ENCODE measurements at regions not wholly inside any gene's neighbourhood (a gene's known extent, or its start where the extent isn't known, plus 50 kb on each side); places are given as distances from the start of the nearest gene placed in this dataset.
"Not testable (repeated sequence)": the region's sequence is repeated elsewhere in the genome, so short reads cannot be mapped to it uniquely, and the experiment has no call there.

- not testable (repeated sequence) for DNase-seq
These were observed 233.5 kb downstream of the SHCBP1 start for GRCh38 chr16:46387720-46388119.

GRCh38 chr16:46386805-46387620 is 234.2 kb downstream of the SHCBP1 start:
- not testable (repeated sequence) for DNase-seq

- DNase-seq = not testable (repeated sequence)
These were observed 234.9 kb downstream of the SHCBP1 start for GRCh38 chr16:46386110-46386771.

GRCh38 chr16:46384285-46385061 is 236.7 kb downstream of the SHCBP1 start:
- DNase-seq = not testable (repeated sequence)

DNA sequence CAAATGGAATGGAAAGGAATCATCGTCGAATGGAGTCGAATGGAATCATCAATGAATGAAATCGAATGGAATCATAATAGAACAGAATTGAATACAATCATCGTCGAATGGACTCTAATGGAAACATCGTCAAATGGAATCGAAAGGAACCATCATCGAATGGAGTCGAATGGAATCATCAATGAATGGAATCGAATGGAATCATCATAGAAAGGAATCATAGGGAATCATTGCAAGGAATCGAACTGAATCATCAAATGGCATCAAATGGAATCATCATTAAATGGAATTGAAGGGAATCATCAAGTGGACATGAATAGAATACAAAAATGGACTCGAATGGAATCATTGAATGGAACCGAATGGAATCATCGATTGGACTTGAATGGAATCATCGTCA is 237.6 kb downstream of the SHCBP1 start:
- not testable (repeated sequence) for DNase-seq

GRCh38 chr16:46382791-46383541 is 238.2 kb downstream of the SHCBP1 start:
- DNase-seq = not testable (repeated sequence)

GRCh38 chr16:46382079-46382478 is 239.1 kb downstream of the SHCBP1 start:
- DNase-seq = not testable (repeated sequence)

DNA sequence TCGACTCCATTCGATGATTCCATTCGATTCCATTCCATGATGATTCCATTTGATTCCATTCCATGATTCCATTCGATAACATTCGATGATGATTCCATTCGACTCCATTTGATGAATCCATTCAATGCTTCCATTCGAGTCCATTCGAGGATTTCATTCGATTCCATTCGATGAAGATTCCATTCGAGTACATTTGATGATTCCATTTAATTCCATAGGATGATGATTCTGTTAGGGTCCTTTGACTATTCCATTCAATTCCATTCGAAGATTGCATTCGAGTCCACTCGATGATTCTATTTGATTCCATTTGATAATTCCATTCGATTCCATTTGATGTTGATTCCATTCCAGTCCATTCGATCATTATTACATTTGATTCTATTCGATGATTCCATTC is 239.8 kb downstream of the SHCBP1 start:
- DNase-seq = not testable (repeated sequence)
